ENCODE measurements at regions not wholly inside any gene's neighbourhood (a gene's known extent, or its start where the extent isn't known, plus 50 kb on each side); places are given as distances from the start of the nearest gene placed in this dataset.

DNA sequence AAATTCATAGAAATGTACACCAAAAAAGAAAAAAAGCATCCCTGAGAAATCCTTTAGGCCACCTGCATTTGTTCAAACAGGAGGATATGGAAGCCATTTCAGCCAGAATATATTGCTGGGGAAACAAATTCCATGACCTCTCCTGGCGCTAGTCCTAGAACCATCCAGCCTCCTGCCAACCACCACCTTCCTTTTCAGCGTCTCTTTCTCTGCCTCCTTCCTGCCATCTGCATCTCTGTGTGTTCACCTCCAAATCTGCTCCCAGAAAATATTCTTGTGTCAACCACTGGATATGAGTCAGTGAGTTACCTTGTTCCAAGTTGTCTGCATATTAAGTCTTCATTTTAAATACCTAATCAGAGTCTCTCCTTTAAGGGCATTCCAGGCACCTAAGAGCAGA is 50.6 kb upstream of the NPY start:
- H3K27ac ChIP-seq = no peak overlapping the region
- TF ChIP-seq, protein P1, sequence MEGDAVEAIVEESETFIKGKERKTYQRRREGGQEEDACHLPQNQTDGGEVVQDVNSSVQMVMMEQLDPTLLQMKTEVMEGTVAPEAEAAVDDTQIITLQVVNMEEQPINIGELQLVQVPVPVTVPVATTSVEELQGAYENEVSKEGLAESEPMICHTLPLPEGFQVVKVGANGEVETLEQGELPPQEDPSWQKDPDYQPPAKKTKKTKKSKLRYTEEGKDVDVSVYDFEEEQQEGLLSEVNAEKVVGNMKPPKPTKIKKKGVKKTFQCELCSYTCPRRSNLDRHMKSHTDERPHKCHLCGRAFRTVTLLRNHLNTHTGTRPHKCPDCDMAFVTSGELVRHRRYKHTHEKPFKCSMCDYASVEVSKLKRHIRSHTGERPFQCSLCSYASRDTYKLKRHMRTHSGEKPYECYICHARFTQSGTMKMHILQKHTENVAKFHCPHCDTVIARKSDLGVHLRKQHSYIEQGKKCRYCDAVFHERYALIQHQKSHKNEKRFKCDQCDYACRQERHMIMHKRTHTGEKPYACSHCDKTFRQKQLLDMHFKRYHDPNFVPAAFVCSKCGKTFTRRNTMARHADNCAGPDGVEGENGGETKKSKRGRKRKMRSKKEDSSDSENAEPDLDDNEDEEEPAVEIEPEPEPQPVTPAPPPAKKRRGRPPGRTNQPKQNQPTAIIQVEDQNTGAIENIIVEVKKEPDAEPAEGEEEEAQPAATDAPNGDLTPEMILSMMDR (conservative IDR thresholded peaks at IDR 0.05) = no peak
